Retinal pigment epithelial cell (primary cell): ENCODE measurements at regions not wholly inside any gene's neighbourhood (a gene's known extent, or its start where the extent isn't known, plus 50 kb on each side); places are given as distances from the start of the nearest gene placed in this dataset.
A peak's percentile ranks its signal among the peaks of the same experiment; 100 is the strongest.

ENCODE experiments used
- DNase-seq: peaks from one replicate; pipeline ENCODE4 v3.0.0-alpha.2; 2010; ENCODE audit warnings: low read depth
- H3K4me3 ChIP-seq: 2 replicates; pipeline ENCODE4 v1.5.1; 2011; ENCODE audit warnings: mild to moderate bottlenecking, low read length, control low read depth, moderate library complexity
- CTCF ChIP-seq: conservative IDR thresholded peaks from 2 replicates; pipeline ENCODE4 v1.5.1; 2011; ENCODE audit warnings: low read depth, low read length, control low read depth, inconsistent platforms

- no peak overlapping the region for H3K4me3 ChIP-seq
- no peak for TF ChIP-seq CTCF
- DNase-seq, result no peak
Measured at GRCh38 chr1:209260136-209260535, 323.4 kb upstream of the CAMK1G start.

DNA sequence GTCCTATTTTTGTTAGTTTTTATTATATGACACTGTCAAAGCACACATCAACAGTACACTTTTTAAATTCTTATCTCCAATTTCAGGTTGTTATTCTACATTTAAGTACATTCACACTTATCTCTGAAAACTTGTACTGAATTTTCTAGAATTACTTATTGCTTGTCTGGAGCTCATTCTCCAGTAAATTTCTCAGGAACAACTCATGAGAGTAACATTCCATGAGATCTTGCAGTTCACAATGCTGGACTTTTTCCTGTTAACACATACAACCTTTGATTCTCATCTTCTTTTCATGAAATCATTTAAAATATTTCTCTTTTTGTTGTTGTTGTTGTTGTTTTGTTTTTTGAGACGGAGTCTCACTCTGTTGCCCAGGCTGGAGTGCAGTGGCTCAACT is 320.9 kb upstream of the CAMK1G start:
- no peak for DNase-seq
- no peak overlapping the region for H3K4me3 ChIP-seq
- TF ChIP-seq CTCF, result no peak

GRCh38 chr1:209265301-209265700 is 318.2 kb upstream of the CAMK1G start:
- DNase-seq, result no peak
- no peak for TF ChIP-seq CTCF
- H3K4me3 ChIP-seq, result no peak overlapping the region

DNA sequence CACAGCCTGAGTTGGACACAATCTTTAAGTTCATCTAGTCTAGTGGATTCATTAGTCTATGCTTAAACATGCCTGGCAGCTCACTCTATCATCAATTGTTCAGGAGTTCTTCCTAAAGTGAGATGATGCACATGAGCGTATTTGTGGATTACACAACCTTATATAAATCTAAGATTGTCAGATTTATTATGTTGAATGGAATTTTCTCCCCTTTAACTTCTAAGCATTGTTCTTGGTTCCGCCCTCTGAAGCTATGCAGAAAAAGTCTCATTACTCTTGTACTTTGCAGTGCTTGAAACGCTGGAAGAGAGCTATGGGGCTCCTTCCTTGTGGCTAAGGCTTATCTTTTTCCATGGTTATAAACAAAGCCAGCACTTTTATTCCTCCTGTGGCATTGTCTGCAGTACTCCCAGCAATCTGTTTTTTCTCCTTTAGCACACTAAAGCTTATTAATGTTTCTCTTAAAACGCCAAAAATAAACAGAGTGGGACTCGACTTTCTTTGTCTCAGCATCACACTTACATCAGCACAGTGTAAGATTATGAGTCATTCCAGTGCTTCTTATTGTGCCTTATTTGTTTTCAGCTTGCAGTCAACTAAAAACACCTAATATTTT is 316.8 kb upstream of the CAMK1G start:
- peak; percentile 37 for DNase-seq
- no peak for TF ChIP-seq CTCF
- no peak overlapping the region for H3K4me3 ChIP-seq

DNA sequence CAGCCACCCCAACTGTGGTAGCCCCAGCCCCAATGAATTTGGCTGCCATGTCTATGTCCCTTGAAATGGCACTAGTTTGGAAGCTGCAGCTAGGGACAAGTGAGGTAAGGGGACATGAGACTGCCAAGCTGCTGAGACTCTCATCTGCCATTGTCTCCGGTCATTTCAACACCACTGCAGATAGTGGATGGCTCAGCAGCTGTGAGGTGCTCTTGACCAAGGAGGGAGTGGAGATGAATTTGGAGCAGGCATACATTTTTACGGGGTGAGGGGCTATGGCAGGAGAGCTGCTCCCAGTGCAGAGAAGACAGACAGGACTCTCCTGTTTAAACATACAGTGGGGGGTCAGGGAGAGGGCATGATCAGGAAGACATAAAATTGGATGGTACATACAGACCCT is 315.5 kb upstream of the CAMK1G start:
- TF ChIP-seq CTCF, result no peak

DNA sequence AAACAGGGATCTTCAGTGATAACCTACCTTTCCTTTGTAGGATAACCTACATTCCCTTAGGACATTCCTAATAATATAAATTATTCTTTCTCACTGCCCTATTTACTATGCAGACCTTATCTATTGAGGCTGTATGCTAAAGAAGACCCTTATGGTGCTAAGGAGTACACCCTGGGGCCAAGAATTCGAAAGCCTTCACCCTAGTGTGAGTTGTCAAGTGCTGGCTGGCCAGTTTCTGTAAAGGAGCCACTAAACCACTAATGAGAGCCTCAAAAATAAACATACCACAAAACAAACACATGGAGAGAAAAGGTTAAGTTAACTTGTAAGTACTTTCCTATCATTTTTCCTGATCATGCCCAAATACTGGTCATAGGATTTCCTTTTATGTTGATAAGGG is 315.0 kb upstream of the CAMK1G start:
- H3K4me3 ChIP-seq, result no peak overlapping the region
- TF ChIP-seq CTCF, result no peak
- DNase-seq, result no peak

More for the DNA sequence above, 315.5 kb upstream of the CAMK1G start:
- DNase-seq, result no peak
- H3K4me3 ChIP-seq, result no peak overlapping the region

DNA sequence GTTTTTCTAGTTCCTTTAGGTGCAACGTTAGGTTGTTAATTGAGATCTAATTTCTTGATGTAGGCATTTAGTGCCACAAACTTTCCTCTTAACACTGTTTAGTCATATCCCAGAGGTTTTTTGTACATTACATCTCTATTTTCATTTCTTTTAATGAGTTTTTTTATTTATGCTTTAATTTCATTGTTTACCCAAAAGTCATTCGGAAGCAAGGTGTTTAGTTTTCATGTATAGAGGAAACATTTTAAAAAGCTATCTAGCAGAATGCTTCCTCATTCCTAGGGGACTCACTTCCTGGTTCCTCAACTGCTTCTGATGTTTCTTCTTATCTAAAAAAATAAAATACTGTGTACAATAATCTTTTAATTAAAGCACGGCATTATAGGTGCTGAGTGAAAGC is 307.2 kb upstream of the CAMK1G start:
- no peak for DNase-seq
- no peak overlapping the region for H3K4me3 ChIP-seq
- TF ChIP-seq CTCF, result no peak
